Retina (tissue), 1 donor: ENCODE measurements at regions not wholly inside any gene's neighbourhood (a gene's known extent, or its start where the extent isn't known, plus 50 kb on each side); places are given as distances from the start of the nearest gene placed in this dataset.
"Not testable (repeated sequence)": the region's sequence is repeated elsewhere in the genome, so short reads cannot be mapped to it uniquely, and the experiment has no call there.

Experiments used
- DNase-seq: peaks from one replicate; pipeline ENCODE4 v3.0.0-alpha.2; 2016

GRCh38 chr11:116061322-116061721, 557.1 kb upstream of the CADM1 start:
- no peak for DNase-seq

DNA sequence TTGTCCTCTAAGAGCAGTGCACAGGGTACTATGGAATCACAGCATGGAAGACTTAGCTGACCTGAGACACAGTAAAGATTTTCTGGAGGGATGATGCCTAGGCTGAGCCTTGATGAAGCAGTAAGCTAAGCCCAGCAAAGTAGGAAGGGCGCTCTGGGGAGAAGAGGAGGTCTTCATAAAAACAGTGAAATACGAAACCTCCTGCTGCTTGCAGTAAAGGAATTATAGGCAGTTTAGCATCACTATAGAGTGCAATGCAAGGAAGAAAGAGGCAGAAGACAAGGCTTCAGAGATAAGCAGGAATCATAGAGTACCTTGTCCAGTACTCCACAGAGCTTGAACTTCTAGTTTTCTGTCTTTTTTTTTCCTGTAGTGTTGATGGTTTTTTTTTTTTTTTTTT, 555.7 kb upstream of the CADM1 start:
- DNase-seq: no peak

DNA sequence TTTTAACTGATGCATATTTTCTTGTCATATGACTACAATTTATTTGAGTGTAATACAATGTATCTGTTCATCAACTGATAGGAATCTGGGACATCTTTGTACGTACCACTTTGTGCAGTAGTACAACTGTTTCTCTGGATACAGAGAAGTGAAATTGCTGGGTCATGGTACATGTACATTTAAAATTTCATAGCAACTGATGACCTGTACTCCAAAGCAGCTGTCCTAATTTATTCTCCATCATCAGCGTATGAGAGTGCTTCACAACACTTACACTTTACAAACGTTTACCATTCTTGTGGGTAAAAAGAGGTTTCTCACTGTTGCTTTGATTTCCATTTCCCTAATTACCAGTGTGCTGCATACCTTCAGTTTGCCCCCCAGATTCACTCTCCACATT, 552.8 kb upstream of the CADM1 start:
- DNase-seq: no peak

- no peak for DNase-seq
Observed at GRCh38 chr11:116055064-116055463, 550.8 kb upstream of the CADM1 start.

GRCh38 chr11:116053548-116053919, 549.3 kb upstream of the CADM1 start:
- DNase-seq: no peak

GRCh38 chr11:116052603-116053547, 548.7 kb upstream of the CADM1 start:
- no peak for DNase-seq

DNA sequence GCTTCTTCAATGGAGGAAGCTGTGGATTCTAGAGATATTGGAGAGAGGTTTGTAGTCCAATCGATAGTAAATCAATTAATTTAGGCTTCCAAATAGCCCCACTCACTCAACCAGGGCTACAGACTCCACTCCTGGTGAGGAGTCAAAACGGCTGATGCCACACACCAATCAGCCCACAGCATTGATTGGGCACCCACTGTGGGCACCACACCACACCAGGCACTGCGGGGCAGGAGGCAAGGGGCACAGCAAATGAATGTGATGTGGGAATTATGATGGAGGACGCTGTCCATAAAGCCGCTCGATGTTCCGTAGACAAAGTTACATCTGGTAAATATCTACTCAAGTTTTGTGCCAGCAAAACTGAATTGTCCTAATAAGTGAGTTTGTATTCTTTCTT, 547.3 kb upstream of the CADM1 start:
- no peak for DNase-seq

GRCh38 chr11:116049383-116049782, 545.2 kb upstream of the CADM1 start:
- no peak for DNase-seq

DNA sequence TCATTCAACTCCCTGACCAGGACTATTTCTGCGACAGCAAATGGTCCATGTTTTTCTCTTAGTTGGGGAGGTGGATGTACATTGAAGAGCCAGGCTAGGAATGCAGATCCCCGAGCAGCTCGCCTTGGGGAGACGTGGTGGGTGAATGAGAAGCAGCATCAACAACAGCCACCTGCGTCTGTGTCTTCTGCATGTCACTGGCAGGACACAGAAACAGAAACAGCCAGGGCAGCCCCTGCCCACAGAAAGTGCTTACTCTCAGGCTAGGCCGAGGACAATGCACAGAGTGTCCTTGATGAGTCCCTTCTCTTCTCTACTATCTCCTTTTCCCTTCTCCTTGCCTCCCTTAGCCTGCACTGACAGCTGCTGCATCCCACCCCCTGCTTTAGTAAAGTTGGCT, 541.9 kb upstream of the CADM1 start:
- DNase-seq: no peak

DNA sequence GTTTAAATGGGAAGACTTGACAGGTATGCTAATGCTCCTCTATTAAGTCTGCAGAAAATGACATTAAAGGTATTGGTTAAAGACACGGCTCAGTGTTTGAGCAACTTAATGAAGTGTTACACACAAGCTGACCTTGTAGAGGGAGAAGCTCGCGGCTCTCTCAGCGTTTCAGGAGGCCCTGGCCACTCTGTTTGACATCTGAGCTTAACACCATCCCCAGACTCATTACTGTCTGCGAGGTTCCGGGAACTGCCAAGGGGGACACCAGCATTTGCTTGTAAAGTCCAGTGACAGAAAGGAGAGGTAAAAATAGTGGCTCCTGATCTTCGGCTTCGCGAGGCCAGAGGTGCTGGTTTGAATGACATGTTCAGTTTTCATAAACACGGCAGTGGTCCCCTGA, 540.7 kb upstream of the CADM1 start:
- no peak for DNase-seq

- no peak for DNase-seq
Observed at GRCh38 chr11:116044520-116044919, 540.3 kb upstream of the CADM1 start.

GRCh38 chr11:116043857-116044256, 539.6 kb upstream of the CADM1 start:
- DNase-seq: no peak

DNA sequence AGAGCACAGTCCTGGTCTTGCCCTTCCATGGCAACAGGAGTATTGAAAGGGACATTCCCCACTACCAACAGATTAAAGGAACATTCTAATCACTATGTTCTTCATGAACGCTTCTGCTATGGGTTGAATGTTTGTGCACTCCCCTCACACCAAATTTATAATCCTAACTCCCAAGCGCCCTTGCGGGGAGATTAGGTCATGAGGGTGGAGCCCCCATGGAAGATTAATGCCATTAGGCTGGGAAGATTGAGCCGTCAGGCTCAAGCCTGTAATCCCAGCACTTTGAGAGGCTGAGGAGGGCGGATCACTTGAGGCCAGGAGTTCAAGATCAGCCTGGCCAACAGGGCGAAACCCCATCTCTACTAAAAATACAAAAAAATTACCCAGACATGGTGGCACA, 538.8 kb upstream of the CADM1 start:
- not testable (repeated sequence) for DNase-seq

DNA sequence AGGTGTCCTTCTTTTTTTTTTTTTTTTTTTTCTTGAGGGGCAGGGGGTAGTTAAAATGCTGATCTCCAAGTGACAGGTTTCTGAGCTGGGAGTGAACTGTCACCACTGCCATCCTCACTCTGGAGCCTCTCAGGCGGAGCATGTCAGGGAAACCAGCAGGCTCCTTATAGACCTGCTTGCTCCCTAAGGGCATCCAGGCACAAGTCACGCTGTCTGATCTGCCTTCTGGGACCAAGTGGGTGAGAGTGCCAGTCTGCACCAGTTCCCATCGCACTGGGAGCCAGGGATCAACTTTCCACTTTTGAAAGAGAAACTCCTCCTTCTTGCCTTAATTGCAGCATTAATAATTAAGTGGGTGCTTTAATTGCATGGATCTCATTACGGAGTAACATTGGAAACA, 537.9 kb upstream of the CADM1 start:
- DNase-seq: no peak

- no peak for DNase-seq
Observed at GRCh38 chr11:116037861-116038260, 533.6 kb upstream of the CADM1 start.

DNA sequence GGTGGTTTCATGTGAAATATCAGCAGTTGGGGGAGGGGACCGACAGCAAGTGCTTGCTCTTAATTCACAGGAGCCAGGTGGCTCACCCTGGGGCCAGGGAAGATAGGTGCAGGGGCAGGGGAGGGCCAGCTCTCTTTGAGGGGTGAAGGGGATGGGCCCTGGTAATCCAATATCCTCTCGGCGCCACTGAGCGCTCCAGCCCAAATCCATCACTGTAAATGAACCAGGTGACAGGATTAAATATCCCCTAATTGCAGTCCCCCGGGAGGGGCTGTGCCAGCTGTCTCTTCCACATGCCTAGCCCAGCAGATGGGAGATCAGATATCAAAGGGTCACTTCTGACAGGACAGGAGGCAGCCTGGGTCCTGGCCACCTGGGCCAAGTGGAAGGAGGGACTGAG, 531.8 kb upstream of the CADM1 start:
- no peak for DNase-seq

DNA sequence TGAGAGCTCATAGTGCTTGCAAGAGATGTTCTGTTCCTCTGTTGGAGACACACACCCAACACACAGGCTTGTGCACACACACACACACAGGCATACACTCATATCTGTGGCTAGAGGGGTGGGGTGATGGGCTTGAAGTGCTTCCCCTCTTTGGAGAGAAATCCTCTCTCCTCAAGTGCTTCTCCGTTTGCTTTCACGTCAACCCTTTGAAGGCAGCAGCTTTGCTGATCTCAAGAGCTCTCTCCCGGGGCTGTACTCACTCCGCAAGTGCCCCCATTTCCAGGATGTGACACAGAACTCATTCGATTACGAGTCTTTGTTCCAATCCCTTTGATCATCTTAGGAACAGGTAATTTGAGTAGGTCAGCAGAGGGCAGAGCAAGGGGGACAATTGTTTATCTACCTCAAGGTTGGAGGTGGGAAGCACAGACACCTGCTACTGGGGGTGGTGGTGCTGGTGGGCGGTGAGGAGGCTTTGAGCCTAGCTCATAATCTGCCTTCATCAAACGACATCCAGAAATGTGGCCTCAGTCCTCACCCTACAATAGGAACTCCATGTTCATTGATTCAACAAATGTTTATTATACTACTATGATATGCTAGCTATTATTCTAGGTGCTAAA, 529.8 kb upstream of the CADM1 start:
- no peak for DNase-seq

DNA sequence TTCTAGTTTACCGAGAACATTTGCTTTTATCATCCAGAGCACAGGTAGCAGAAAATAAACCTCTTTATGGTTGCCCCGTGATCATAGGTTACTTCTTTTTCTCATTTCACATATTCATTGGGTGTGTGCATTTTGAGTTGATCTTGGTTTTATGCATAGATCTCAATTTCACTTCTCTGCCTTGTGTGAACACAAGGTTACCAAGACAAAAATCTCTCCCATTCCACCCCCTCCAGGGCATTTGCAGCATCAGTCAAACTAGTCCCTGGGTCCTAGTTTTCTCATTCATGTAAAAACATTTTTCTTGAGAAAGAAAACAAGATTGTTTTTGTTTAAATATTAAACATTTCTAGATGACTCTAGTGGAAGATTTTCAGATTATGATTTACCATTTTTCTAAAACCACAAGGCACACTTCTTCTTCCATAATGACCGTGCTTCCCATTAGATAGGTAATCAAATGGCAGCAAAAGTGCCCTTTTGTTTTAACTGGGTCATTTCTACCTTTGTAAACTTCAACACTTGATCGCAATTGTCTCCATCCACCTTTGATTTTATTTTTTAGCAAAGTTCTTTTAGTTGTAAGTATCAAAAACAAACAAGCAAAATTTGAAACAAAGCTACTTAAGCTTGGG, 526.6 kb upstream of the CADM1 start:
- DNase-seq: no peak

DNA sequence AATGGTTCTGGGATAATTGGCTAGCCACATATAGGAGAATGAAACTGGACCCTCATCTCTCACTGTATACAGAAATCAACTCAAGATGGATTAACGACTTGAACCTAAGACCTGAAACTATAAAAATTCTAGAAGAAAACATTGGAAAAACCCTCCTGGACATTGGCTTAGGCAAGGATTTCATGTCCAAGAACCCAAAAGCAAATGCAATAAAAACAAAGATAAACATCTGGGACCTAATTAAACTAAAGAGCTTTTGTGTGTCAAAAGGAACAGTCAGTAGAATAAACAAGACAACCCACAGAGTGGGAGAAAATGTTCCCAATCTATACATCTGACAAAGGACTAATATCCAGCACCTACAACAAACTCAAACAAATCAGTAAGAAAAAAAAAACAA, 524.3 kb upstream of the CADM1 start:
- not testable (repeated sequence) for DNase-seq

GRCh38 chr11:115999437-115999836, 495.2 kb upstream of the CADM1 start:
- DNase-seq: no peak

DNA sequence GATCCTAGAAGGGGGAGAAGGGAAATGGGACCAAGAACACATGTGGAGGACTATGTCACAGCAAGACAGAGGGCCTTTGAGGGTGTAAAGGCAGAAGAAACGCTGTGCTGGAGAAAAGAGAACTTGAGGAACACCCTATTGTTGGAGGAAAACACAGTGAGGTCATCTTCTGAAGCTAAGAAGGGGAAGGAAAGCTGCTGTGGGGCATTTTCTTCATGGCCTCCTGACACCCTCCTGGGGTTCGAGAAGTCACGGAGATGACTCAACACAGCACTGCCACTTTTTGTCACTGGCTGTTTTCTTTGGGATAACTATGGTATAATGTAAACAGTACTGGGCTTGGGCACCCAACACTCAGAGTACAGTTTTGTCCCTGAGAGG, 492.6 kb upstream of the CADM1 start:
- no peak for DNase-seq

DNA sequence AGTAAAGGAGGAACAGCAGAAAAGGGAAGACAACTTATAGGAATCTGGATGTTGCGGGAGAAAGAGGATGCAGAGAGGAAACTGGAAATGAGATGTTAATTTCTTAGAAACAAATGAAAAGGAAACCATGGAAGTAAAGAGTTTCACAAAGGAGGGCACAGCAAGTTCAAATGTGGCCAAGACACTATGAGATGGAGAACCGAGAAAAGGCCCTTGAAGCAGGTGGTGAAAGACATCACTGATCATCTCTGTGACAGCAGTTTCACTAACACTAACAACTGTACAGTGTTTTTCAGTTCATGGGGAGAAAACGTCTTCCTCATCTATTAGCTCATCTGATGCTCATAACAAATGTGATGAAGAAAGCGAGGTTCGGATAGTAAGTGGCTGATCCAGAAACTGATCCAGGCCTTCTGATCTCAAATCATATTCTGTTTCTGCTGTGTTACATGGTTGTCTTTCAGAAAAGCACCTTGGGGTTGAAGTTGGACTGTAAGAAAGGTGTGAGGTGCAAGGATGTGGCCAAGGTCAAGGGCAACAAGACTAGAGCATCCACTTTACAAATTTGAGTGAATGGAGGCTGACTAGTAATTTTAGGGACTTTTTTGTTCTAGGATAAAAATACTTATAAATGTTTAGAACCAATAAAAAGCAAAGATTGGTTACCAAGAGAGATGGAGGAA, 492.1 kb upstream of the CADM1 start:
- no peak for DNase-seq

- no peak for DNase-seq
Observed at GRCh38 chr11:115993590-115993989, 489.4 kb upstream of the CADM1 start.
